GM12878 (cell line): ENCODE measurements at regions not wholly inside any gene's neighbourhood (a gene's known extent, or its start where the extent isn't known, plus 50 kb on each side); places are given as distances from the start of the nearest gene placed in this dataset.

ENCODE experiments used
- CREM ChIP-seq: IDR thresholded peaks from 2 replicates; pipeline ENCODE4 v1.6.1; 2014; ENCODE audit warnings: antibody characterized with exemption, low read depth
- POLR2A ChIP-seq: IDR thresholded peaks from 2 replicates; pipeline ENCODE4 v1.6.1; 2011; ENCODE audit warnings: low read depth, mild to moderate bottlenecking, low read length

GRCh38 chr4:35709080-35709479 lies 535.2 kb downstream of the ARAP2 start:
- TF ChIP-seq CREM: no peak
- no peak for TF ChIP-seq POLR2A
